GM21381 (cell line): ENCODE measurements at regions not wholly inside any gene's neighbourhood (a gene's known extent, or its start where the extent isn't known, plus 50 kb on each side); places are given as distances from the start of the nearest gene placed in this dataset.

ENCODE experiments used
- ATAC-seq: cut with Tn5 transposase; IDR thresholded peaks from one replicate; pipeline ENCODE4 v1.9.1; 2021; ENCODE audit warnings: mild to moderate bottlenecking, moderate library complexity; ENCODE audit not compliant: unreplicated experiment

DNA sequence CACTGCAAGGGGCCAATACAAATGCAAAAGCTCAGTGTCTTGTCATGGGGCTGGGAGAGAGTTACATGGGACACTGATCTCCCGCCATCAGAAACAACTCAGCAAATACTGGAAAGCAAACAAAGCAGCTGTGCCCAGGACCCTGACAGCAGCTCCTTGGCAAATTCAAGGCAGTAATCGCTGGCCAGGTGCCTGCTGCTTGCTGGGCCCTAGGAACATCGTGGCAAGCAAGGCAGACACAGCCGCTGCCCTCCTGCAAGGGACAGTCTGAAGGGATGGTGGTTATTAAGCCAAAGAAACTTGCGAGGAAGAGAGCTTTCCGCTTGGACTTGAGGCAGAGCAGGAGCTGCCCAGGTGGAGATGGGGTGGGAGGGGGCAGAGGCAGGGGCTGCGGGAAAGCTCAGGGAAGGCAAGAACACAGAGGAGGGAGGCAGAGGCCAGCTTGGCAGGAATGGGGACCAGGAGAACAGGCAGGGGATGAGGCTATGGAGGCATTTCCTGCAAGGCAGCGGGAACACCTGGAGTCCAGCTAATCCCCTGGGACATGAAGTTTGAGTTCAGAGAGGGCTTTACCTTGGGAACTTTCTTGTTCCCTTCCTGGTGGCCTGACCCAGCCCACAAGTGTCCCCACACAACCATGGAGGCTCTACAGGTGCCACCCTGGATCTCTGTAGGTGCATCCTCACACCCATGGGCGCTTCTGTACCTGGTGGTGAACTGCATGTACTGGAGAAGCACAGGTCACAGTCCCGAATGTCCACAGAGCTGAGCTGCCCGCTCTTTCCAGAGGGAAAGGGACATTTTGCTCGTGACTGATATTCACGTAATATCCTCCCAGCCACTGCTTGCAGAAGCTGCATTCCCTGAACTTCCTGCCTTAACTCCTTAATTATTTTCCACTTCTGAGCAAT, 78.7 kb upstream of the ATP2B2 start:
- no peak for ATAC-seq

- no peak for ATAC-seq
These were observed 80.6 kb upstream of the ATP2B2 start for GRCh38 chr3:10585945-10586344.

DNA sequence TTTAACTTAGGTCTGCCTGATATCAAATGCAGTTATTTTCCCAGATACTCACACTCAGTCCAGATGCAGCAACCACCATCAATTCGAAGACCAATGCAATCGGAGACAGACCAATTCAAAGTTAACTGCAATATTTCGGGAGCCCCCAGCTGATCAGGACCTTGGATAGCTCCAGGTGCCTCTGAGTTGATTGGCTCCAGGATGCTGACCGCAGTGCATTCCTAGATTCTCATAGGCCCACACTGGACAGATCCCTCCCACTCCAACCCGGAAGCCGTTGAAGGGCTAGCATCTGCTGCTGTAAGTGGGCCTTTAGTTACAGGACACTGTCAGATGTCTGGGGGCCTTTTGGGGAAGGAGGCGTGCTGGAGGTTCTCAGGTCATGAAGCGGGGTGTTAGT, 89.5 kb upstream of the ATP2B2 start:
- ATAC-seq: no peak

DNA sequence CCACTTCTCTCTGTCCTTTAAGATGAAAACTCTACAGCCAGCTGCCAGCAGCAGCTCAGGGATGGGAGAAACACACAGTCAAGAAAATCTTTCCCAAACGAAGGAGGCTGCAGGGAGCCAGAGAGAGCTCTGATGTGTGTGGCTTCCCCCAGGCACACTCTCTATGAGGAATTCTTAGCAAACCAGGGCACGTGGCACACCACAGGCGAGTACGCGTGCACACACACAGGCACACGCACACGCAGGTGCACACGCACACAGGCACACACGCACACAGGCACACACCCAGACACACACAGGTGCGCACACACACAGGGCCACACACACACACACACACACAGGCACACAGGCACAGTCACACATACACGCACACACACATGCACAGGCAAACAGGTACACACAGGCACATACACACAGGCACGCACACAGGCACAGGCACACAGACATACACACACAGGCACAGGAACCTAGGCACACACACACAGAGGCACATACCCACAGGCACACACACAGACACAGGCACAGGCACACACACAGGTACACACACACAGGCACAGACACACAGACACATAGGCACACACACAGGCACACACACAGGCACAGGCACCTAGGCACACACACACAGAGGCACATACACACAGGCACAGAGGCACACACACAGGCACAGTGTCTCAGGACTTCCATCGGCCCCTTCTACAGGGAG, 91.5 kb upstream of the ATP2B2 start:
- ATAC-seq: no peak

- no peak for ATAC-seq
These were observed 92.3 kb upstream of the ATP2B2 start for GRCh38 chr3:10597733-10598132.

GRCh38 chr3:10599017-10599416, 93.6 kb upstream of the ATP2B2 start:
- no peak for ATAC-seq

- no peak for ATAC-seq
These were observed 94.1 kb upstream of the ATP2B2 start for GRCh38 chr3:10599444-10599843.

DNA sequence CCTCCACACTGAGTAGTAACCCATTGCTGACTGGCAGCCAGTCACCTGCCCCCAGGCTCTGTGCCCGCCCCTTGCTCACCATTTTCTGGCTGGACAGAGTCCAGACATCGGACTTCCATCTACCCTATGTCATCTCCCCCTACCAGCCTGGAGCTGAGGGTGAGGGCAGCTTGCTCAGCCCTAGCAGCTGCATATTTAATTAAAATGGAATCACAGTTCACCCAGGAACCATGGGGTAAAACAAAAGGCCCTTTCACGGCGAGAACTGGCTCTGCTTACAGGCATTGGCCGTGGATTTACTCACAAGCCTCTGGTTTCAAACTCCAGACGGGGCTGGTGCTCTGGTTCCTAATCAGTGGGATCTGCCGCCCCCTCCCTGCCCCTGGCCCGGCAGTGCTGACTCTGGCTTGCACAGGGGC, 94.9 kb upstream of the ATP2B2 start:
- no peak for ATAC-seq

DNA sequence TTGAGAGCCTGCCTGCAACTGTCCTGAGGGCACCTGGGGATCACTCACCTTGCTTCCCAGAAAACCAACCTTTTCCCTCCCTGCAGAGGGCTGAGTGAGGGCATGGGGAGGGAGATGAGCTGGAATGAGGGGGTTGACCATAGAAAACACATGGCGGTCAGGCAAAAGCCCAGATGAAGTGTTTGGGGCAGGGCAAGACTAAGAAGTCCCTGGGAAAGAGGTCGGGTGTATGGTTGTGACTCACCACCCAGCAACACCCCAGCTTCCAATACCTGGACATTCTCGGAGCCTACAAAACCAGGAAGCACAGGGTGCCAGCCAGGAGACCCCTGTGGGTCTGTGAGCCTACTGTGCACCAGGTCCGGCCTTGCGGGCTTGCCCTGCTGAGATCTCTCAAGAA, 95.3 kb upstream of the ATP2B2 start:
- ATAC-seq: no peak

DNA sequence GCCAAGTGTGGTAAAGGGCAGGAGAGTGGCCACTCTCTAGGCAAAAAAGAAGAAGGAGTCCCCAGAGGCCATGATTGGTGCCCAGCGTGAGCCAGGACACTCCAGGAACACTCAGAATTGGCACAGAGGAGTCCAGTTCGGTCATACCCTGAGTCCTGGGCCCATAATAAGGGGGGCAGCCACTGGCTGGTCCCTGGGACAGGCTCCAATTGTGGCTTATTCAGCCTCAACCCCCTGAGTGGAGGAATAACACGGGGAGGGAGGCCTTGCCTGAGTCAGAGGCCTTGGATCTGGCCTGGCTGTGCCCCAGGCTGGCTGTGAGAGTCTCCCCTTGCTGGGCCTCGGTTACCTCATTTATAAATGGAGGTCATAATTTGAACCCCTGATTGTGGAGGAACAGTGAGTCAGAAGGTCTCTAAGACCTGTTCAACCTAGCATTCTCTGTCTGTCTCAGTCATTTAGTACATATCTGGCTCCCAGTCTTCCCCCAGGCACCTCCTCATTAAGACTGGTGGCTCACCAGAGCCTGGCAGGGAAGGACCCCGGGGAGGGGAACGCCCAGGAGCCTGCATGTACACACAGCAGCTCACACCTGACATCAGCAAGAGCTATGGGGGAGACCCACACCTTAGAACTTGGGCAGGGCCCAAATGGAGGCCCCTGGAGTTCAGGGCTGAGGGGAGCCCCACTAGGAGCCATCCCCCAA, 95.9 kb upstream of the ATP2B2 start:
- ATAC-seq: no peak

- ATAC-seq: no peak
These were observed 96.5 kb upstream of the ATP2B2 start for GRCh38 chr3:10601857-10602230.

GRCh38 chr3:10602271-10602670, 96.9 kb upstream of the ATP2B2 start:
- ATAC-seq: no peak

DNA sequence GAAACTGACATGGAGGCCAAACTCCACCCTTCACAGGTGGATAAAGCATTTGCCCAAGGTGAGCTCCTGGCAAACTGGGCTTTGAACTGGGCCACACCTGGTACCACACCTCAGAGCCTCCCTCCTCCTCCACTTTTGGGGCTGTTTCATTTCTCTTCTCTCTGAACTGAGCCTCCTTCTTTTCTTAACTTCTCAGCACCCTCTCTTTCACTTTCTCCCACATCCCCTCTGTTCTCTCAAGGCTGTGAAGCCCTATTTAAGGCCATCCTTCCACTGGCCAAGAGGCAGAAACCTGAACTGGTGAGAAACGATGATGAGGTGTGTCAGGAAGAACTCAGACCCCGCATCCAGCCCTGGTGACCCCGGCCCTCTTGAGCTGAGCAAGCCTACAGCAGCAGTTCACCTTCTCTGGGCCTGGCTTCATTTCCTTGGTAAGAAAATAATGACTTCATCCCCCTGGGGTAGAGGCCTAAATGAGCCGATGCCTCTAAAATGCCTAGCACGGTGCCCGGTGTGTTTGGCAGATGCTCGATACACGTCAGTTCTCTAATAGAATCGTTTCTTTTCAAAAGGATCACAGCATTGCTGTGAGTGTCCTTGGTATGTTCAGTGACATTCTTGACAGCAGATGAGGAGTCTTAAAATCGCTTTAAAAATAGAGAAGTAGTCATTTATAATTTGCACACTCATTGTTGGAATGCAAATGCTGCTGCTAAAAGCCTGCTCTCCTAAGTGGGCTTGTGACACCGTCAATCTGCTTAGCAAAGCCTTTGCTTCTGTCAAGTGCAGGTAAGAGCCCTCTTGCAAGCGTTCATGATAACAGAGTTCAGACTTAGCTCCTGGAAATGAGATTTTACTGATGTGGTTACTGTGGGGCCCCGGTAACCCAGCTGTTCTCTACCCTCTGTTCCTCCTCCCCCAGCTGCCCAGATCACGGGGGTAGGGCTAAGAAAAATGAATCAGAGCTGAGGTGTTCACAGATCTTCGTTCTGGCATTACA, 97.7 kb upstream of the ATP2B2 start:
- no peak for ATAC-seq

GRCh38 chr3:10609134-10609533, 103.7 kb upstream of the ATP2B2 start:
- ATAC-seq: no peak

DNA sequence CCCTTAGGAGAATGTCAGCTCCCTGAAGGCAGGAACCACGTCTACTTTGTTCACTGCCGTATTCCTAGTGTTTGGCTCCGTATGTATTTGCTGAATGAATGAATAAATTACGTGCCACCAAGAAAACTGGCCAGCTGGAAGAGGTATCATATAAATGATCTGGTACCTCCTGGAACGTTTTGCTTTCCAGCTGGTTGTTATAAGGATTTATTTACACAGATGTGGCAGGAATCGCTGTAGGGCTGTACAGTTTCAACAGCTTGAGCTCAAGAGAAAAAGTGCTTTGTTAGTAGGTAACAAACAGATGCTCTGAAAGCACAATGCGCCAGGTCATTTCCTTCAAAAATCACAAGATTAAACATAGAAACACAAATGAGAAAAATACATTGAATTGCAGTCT, 108.8 kb upstream of the ATP2B2 start:
- ATAC-seq: no peak

DNA sequence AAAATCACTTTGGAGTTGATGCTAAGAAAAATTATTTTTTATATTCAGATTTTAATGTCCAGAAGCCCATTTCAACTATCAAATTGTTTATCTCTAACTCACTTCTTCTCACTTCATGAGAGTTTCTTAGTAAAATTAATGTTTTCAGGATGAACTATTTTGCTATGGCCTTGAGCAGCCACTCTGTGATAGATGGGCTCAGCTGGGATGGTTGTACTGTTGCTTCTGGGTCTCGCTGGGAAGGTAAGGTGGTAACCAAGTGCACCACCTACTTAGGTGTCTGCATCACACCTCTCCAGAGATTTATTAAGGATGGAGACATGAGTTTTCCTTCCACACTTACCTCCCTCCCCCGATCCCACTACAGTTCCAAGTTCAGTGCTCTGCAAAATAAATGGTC, 110.3 kb upstream of the ATP2B2 start:
- no peak for ATAC-seq

DNA sequence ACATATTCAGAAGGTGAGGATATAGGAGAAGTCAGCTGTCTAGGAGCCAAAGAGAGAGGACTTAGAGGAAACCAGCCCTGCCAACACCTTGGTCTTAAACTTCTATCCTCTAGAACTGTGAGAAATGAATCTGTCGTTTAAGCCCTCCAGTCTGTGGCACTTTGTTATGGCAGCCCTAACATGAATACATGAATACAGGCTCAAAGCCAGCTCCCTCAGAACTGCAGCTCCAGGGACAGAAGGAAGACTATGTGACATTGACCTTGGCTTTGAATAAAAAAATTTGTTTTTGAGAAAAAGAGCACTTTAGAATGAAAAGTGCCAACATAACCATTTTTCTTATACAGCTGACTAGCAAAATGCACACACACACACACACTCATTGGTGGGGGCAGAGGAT, 110.9 kb upstream of the ATP2B2 start:
- no peak for ATAC-seq

DNA sequence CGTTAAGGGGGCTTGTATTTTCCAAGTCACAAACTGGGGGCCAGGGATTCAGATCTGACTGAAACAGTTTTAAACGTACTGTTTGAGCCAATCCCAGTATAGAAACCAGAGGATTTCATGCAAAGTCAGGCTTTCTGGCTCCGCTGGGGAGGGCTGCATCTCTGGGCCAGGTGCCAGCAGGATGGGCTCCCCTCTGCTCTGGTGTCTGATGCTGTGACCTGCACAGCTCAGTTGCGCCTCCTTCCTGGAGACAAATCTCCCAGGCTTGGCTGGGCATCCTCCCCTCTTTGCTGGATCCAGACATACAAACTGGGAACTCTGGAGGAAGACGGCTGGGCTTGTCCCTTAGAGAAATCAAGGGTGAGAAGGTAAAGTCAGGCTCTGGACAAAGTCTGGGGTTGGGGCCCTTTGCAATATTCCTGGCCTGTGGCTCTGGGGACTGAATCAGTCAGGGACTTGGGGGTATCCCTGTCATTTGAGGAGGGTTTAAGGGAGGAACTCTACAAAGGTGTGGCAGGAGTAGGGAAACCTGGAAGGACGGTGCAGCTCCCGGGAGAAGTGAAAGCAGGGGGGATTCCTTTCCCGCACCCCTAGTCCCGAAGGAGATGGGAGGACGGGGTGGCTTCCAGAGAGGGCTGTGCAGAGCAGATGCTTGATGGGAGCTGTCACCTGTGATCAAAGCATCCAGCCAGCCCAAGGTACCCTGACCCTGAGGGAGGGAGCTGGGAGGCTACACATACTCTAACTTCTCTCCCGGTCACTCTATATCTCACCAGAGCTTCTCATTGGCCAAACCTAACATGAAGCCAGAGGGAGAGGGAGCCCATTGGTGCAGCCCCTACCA, 114.8 kb upstream of the ATP2B2 start:
- no peak for ATAC-seq

DNA sequence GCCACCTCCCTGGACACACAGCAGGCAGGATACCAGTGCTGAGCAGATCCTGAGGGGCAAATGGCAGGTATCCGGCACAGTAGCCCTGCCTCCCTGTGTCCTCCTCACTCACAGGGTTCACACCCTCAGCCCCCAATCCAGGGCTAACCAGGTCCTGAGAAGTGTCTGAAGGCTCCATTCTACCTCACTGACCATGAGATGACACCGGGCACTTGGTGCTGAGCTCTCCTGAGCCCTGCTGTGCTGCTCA, 115.4 kb upstream of the ATP2B2 start:
- ATAC-seq: no peak
